T-helper 1 cell treated with Interleukin-12 subunit alpha and Interleukin-12 subunit beta and Interleukin-4 antibody, amounts not matched to agents 30 μg/mL and 1 μg/mL, for 36 hours (primary cell): ENCODE measurements at regions not wholly inside any gene's neighbourhood (a gene's known extent, or its start where the extent isn't known, plus 50 kb on each side); places are given as distances from the start of the nearest gene placed in this dataset.

Source experiments
- H3K27ac Mint-ChIP-seq: one replicate; pipeline ENCODE4 v1.8.0; 2021; ENCODE audit warnings: mild to moderate bottlenecking, mixed read lengths
- H3K27me3 Mint-ChIP-seq: one replicate; pipeline ENCODE4 v1.8.0; 2021; ENCODE audit warnings: low read depth, mixed read lengths
- H3K36me3 Mint-ChIP-seq: one replicate; pipeline ENCODE4 v1.8.0; 2021; ENCODE audit warnings: low read depth, mixed read lengths
- H3K4me1 Mint-ChIP-seq: one replicate; pipeline ENCODE4 v1.8.0; 2021; ENCODE audit warnings: low read depth, mixed read lengths
- H3K4me3 Mint-ChIP-seq: one replicate; pipeline ENCODE4 v1.8.0; 2021; ENCODE audit warnings: mild to moderate bottlenecking, moderate library complexity, mixed read lengths
- H3K9me3 Mint-ChIP-seq: one replicate; pipeline ENCODE4 v1.8.0; 2021; ENCODE audit warnings: mixed read lengths

GRCh38 chr20:39458452-39458851 lies 496.3 kb downstream of the DHX35 start:
- Mint-ChIP-seq H3K27ac (no peak overlapping the region), H3K4me3 (no peak overlapping the region), H3K4me1 (no peaks in the 10 kb centered on the region), H3K9me3 (no peaks in the 10 kb centered on the region), H3K27me3 (no peaks in the 10 kb centered on the region), H3K36me3 (no peaks in the 10 kb centered on the region)

- Mint-ChIP-seq H3K9me3 (no peaks in the 10 kb centered on the region), H3K4me1 (no peaks in the 10 kb centered on the region)
These were observed 491.7 kb downstream of the DHX35 start for GRCh38 chr20:39453890-39454289.

GRCh38 chr20:39452583-39453340 lies 490.6 kb downstream of the DHX35 start:
- no peak overlapping the region for H3K27ac Mint-ChIP-seq
- H3K27me3 Mint-ChIP-seq, result no peaks in the 10 kb centered on the region
- H3K9me3 Mint-ChIP-seq, result no peaks in the 10 kb centered on the region
- H3K36me3 Mint-ChIP-seq, result no peaks in the 10 kb centered on the region
- H3K4me1 Mint-ChIP-seq, result no peaks in the 10 kb centered on the region
- H3K4me3 Mint-ChIP-seq, result no peak overlapping the region

More at GRCh38 chr20:39453890-39454289, 491.7 kb downstream of the DHX35 start:
- Mint-ChIP-seq H3K27me3 (no peaks in the 10 kb centered on the region), H3K36me3 (no peaks in the 10 kb centered on the region), H3K4me3 (no peak overlapping the region), H3K27ac (no peak overlapping the region)

GRCh38 chr20:39451386-39451785 lies 489.2 kb downstream of the DHX35 start:
- no peak overlapping the region for H3K27ac Mint-ChIP-seq
- H3K27me3 Mint-ChIP-seq, result no peaks in the 10 kb centered on the region
- H3K36me3 Mint-ChIP-seq, result no peaks in the 10 kb centered on the region
- no peak overlapping the region for H3K4me3 Mint-ChIP-seq
- no peaks in the 10 kb centered on the region for H3K4me1 Mint-ChIP-seq
- H3K9me3 Mint-ChIP-seq, result no peaks in the 10 kb centered on the region

- Mint-ChIP-seq H3K27me3 (no peaks in the 10 kb centered on the region), H3K27ac (no peak overlapping the region)
These were observed 484.3 kb downstream of the DHX35 start for GRCh38 chr20:39446397-39446796.

GRCh38 chr20:39445095-39445494 lies 483.0 kb downstream of the DHX35 start:
- no peaks in the 10 kb centered on the region for H3K36me3 Mint-ChIP-seq

More at GRCh38 chr20:39446397-39446796, 484.3 kb downstream of the DHX35 start:
- H3K9me3 Mint-ChIP-seq, result no peaks in the 10 kb centered on the region
- H3K4me3 Mint-ChIP-seq, result no peak overlapping the region
- no peaks in the 10 kb centered on the region for H3K4me1 Mint-ChIP-seq
- H3K36me3 Mint-ChIP-seq, result no peaks in the 10 kb centered on the region

GRCh38 chr20:39433466-39433865 lies 471.3 kb downstream of the DHX35 start:
- Mint-ChIP-seq H3K27ac (no peak overlapping the region), H3K4me3 (no peak overlapping the region), H3K4me1 (no peaks in the 10 kb centered on the region), H3K36me3 (no peaks in the 10 kb centered on the region), H3K27me3 (no peaks in the 10 kb centered on the region), H3K9me3 (peaks cover 5% of the 10 kb centered on the region)

More at GRCh38 chr20:39445095-39445494, 483.0 kb downstream of the DHX35 start:
- H3K27ac Mint-ChIP-seq, result no peak overlapping the region
- H3K27me3 Mint-ChIP-seq, result no peaks in the 10 kb centered on the region
- no peaks in the 10 kb centered on the region for H3K9me3 Mint-ChIP-seq
- no peak overlapping the region for H3K4me3 Mint-ChIP-seq
- H3K4me1 Mint-ChIP-seq, result no peaks in the 10 kb centered on the region

- H3K36me3 Mint-ChIP-seq, result no peaks in the 10 kb centered on the region
- no peaks in the 10 kb centered on the region for H3K27me3 Mint-ChIP-seq
- H3K9me3 Mint-ChIP-seq, result peaks cover 5% of the 10 kb centered on the region
- no peak overlapping the region for H3K27ac Mint-ChIP-seq
- no peak overlapping the region for H3K4me3 Mint-ChIP-seq
- H3K4me1 Mint-ChIP-seq, result no peaks in the 10 kb centered on the region
These were observed 469.1 kb downstream of the DHX35 start for GRCh38 chr20:39431091-39431880.

- Mint-ChIP-seq H3K27ac (no peak overlapping the region), H3K27me3 (no peaks in the 10 kb centered on the region), H3K36me3 (no peaks in the 10 kb centered on the region), H3K4me1 (no peaks in the 10 kb centered on the region), H3K4me3 (no peak overlapping the region), H3K9me3 (peaks cover 5% of the 10 kb centered on the region)
These were observed 467.6 kb downstream of the DHX35 start for GRCh38 chr20:39429726-39430125.

- Mint-ChIP-seq H3K4me3 (no peak overlapping the region), H3K9me3 (no peaks in the 10 kb centered on the region), H3K27ac (no peak overlapping the region), H3K4me1 (no peaks in the 10 kb centered on the region), H3K27me3 (no peaks in the 10 kb centered on the region), H3K36me3 (no peaks in the 10 kb centered on the region)
These were observed 463.0 kb downstream of the DHX35 start for GRCh38 chr20:39424962-39425678.

GRCh38 chr20:39421571-39422105 lies 459.5 kb downstream of the DHX35 start:
- no peaks in the 10 kb centered on the region for H3K4me1 Mint-ChIP-seq
- no peaks in the 10 kb centered on the region for H3K36me3 Mint-ChIP-seq
- no peak overlapping the region for H3K27ac Mint-ChIP-seq
- no peaks in the 10 kb centered on the region for H3K9me3 Mint-ChIP-seq
- no peaks in the 10 kb centered on the region for H3K27me3 Mint-ChIP-seq
- no peak overlapping the region for H3K4me3 Mint-ChIP-seq

- no peaks in the 10 kb centered on the region for H3K27me3 Mint-ChIP-seq
- no peaks in the 10 kb centered on the region for H3K4me1 Mint-ChIP-seq
- no peak overlapping the region for H3K4me3 Mint-ChIP-seq
- H3K9me3 Mint-ChIP-seq, result no peaks in the 10 kb centered on the region
- no peak overlapping the region for H3K27ac Mint-ChIP-seq
- no peaks in the 10 kb centered on the region for H3K36me3 Mint-ChIP-seq
These were observed 449.9 kb downstream of the DHX35 start for GRCh38 chr20:39412091-39412490.

- Mint-ChIP-seq H3K9me3 (no peaks in the 10 kb centered on the region), H3K36me3 (no peaks in the 10 kb centered on the region), H3K27me3 (no peaks in the 10 kb centered on the region), H3K27ac (no peak overlapping the region), H3K4me1 (no peaks in the 10 kb centered on the region), H3K4me3 (no peak overlapping the region)
These were observed 437.3 kb downstream of the DHX35 start for GRCh38 chr20:39399463-39399862.

- no peak overlapping the region for H3K27ac Mint-ChIP-seq
- no peaks in the 10 kb centered on the region for H3K27me3 Mint-ChIP-seq
- no peaks in the 10 kb centered on the region for H3K36me3 Mint-ChIP-seq
- no peaks in the 10 kb centered on the region for H3K4me1 Mint-ChIP-seq
- no peaks in the 10 kb centered on the region for H3K9me3 Mint-ChIP-seq
- no peak overlapping the region for H3K4me3 Mint-ChIP-seq
These were observed 436.5 kb downstream of the DHX35 start for GRCh38 chr20:39398656-39399055.
